ENCODE measurements at regions not wholly inside any gene's neighbourhood (a gene's known extent, or its start where the extent isn't known, plus 50 kb on each side); places are given as distances from the start of the nearest gene placed in this dataset.
"Not testable (repeated sequence)": the region's sequence is repeated elsewhere in the genome, so short reads cannot be mapped to it uniquely, and the experiment has no call there.

DNA sequence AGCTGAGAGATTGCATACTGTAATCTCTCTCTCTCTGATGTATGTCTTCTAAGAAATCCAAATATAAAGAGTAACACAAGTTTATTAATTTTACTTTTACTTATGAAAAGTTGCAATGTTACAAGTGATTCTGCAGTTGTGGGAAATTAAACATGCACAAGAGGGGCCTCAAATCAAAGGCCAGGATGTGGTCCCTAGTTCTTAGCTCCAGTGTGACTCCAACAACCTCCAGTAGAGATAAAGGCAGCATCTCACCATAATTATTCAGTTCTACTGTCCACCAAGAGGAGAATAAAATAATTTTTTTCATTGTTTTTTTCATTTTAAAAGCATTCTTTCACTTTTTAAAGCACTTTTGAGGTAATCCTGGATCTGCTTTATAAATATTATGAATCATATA lies 223.3 kb downstream of the RAP2B start:
- DNase-seq = no peak

DNA sequence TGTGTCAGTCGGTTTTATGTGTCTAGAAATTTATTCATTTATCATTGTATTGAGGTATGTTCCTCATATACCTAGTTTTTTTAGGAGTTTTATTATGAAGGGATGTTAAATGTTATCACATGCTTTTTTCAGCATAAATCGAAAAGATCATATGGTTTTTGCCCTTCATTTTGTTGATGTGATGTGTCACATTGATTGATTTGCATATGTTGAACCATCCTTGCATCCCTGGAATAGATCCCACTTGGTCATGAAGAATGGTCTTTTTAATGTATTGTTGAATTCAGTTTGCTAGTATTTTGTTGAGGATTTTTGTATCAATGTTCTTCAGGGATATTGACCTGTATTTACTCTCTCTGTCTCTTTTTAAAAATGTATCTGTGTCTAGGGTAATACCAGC lies 230.3 kb downstream of the RAP2B start:
- DNase-seq = no peak

DNA sequence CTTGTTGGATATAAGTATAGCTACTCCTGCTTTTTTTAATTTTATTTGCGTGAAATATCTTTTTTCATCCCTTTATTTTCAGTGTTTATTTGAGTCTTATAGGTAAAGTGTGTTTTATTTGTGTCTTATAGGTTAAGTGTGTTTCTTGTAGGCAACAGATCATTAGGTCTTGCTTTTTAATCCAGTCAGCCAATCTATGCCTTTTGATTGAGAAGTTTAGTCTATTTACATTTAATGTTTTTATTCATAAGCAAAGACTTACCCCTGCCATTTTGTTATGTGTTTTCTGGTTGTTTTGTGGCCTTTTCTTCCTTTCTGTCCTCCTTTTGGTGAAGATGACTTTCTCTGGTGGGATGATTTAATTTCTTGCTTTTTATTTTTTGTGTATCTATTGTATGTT lies 232.0 kb downstream of the RAP2B start:
- DNase-seq = no peak

DNA sequence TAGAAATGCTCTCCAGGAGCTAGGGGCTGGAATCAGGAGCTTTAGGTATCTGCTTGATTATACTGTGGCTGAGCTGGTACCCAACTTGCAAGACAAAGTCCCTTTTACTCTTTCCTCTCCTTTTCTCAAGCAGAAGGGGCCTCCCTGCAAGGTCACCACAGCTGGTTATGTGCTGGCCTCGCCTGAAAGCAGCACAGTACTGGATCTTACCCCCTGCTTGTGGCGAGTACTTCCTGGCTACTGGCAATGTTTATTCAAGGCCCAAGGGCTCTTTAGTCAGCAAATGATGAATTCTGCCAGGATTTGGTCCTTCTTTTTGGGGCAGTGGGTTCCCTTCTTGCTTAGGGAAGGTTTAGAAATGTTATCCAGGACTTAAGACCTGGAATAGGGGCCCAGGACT lies 234.6 kb downstream of the RAP2B start:
- DNase-seq = no peak

DNA sequence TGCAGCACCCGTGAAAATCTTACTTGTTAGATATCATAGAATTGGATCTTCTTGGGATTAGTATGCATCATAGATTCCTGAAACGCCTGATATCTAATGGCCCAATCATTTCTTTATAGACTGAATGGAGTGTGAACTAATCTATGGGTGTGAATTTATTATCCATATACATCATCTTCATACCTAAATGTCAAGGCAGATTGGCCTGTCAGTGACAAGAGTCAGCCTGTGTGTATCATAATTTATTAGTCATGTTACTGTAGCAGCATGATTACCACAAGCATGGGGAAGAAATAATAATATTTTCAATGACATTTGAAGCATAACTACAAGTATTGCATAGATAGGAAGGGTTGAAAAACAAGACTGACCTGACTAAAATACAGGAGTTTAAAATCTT lies 235.8 kb downstream of the RAP2B start:
- DNase-seq = no peak

DNA sequence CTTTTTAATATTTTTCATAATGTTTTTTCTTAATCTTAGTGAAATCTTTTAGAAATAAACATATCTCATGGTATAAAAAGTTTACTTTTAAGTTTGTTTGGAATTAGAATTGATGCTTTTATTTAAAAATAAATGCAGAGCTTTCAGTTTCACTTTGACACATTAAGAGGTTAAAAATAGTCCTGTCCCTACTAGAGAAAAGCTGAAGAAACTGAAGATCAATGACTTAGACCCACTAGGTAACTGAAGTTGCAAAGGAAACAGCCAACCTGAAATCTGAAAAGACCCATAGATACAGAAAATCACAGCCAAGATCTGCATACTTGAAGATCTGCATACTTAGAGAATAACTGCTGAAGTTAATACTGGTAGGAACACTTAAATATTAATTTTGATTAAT lies 237.6 kb downstream of the RAP2B start:
- no peak for DNase-seq

DNA sequence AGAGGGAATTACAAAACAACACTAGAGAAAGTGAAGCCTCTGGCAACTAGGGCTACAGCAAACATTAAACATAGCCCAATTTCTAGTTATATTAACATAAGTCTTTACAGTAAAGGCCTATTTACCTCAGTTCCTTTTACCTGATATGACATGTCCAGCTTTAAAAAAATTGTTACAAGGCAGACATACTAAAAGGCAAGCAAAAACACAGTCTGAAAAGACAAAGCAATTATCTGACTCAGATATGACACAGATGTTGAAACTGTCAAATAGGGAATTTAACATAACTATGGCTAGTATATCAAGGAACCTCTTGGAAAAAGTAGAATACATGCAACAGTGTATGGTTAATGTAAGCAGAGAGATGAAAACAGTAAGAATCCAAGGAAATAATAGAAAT lies 238.6 kb downstream of the RAP2B start:
- no peak for DNase-seq

DNA sequence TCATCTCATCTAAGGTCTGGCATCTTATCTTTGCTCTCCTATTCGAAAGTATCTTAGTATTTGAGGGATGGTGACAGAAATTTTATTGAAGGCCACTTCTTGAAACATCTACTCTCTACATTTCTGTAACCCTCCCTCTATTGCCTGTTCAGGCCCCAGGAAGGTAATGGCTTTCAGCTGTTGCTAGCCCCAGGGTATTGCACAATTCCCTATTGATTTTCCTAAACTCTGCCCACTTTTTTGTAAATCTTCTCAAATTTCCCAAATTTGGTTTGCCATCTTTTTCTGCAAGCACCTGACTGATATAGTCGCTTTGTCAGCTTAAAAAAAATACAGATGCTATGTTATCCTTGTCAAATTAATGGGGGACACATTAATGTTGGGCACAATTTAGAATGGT lies 242.1 kb downstream of the RAP2B start:
- no peak for DNase-seq

DNA sequence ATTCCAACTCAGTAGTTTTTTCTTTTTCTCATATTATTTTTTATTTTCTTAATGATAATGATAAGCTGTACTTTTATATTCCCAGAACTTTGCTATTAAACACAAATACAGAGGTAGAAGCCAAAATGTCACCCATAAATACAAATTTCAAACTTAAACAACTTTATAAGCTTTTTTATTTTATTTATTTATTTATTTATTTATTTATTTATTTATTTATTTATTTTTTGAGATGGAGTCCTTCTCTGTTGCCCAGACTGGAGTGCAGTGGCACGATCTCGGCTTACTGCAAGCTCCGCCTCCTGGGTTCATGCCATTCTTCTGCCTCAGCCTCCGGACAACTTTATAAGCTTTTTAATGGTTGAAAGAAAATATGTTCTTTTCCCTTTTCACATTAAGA lies 243.3 kb downstream of the RAP2B start:
- not testable (repeated sequence) for DNase-seq

DNA sequence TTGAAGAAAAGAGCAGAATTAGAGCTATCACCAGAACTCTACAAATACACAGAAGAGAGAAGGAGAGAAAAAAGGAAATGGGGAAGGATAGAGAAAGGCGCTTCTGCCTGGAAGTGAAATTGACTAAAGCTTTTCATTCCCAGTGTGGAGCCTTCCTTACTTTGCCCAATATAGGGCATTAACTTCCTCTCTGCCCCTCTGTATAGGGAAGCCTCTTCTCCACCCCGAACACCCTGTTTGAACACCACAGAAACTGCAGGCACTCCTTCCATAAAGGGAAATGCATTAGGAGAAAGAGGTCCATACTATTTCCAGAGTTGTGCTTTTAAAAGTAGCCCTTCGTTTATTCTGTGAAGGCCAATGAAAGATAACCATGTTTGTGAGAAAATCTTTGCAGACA lies 248.5 kb downstream of the RAP2B start:
- no peak for DNase-seq

DNA sequence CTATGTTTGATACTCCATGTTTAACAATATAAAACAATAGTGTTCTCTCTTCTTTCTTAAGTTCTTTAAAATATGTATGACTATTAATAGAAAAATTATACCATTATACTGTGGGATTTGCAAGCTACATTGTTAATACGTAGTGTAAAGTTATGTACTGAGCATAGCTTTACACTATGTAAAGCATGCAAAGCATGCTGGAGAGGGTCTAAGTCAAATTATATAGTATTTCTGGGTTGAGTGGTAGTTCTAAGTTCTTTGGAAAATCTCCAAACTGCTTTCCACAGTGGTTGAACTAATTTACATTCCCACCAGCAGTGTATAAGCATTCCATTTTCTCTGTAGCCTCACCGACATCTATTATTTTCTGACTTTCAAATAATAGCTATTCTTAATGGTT lies 253.0 kb downstream of the RAP2B start:
- DNase-seq = no peak

DNA sequence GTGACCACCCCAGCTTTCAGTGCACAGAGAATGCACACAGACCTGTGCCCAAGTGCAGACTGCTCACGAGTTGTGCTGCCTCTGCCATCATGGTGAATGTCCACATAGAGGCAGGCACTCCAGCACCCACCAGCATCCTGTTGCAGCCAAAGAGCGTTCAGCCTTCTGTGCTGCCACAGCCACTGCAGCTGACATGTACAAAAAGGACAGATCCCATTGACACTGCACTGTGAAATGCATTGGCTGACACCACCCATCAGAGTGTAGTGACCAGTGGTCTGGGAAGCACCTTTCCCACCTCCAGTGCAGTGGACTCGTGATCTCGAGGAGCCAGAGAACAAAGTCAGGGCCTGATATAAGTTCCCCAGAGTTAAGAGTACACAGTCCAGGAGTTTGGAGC lies 260.3 kb downstream of the RAP2B start:
- DNase-seq = no peak

DNA sequence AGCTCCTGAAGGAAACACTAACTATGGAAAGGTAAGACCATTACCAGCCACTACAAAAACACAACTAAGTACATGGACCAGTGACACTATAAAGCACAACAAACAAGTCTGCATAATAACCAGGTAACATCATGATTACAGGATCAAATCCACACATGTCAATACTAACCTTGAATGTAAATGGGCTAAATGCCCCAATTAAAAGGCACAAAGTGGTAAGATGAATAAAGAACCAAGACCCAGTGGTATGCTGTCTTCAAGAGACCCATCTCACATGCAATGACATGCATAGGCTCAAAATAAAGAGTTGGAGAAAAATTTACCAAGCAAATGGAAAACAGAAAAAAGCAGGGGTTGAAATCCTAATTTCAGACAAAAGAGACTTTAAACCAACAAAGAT lies 261.8 kb downstream of the RAP2B start:
- not testable (repeated sequence) for DNase-seq

DNA sequence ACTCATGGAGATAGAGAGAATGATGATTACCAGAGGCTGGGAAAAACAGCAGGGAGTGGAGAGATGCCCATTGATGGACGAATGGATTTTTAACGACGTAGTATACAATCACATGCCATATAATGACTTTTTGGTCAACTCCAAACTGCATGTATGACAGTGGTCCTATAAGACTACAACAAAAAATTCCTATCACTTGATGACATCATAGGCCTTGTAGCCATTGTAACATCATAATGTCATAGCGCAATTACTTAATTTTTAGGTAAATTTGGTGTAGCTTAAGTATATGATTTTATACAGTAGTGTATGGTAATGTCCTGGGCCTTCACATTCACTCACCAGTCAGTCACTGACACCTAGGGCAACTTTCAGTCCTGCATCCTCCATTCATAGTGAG lies 264.3 kb downstream of the RAP2B start:
- DNase-seq = no peak

DNA sequence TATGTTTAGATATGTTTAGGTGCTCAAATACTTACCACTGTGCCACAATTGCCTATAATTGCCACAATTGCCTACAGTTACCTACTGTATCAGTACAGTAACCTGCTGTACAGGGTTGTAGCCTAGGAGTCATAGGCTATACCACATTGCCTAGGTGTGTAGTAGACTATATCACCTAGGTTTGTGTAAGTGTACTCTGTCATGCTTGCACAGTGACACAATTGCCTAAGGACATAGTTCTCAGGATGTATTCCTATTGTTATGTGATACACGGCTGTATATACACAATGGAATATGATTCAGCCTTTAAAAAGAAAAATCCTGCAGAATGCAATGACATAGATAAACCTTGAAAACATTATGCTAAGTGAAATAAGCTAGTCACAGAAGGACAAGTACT lies 264.8 kb downstream of the RAP2B start:
- no peak for DNase-seq

DNA sequence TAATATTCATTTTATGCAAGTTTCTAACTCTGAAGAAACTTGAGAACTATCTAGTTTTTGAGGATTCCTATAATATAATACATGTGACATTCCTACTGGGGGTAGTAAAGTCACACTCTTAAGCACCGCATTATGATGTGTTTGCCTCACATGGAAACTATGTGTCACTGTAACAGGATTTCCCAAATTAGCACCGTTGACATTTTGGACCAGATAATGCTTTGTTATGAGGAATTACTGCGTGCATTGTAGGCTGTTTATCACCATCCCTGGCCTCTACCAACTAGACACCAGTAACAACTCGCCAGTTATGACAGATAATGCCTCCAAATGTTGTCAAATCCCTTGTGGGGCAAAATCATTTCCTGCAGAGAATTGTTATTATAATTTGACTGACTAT lies 267.8 kb downstream of the RAP2B start:
- DNase-seq = no peak

DNA sequence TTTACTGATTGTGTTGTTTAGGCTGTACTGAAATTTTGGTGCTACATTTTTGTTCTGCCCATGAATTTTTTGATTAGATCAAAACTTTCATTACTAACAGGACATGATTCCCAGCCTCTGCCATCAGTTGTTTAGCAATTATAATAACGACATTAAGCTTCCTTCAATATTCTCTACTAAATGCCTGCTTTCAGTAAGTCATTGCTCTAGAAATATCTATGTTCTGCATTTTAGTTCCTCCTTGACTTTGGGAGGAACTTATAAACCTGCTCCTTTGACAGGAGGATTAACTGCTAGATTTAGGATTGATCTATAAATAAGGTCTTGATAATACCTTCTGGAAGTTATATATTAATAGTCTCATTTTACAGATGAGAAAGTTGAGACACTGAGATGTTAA lies 269.1 kb downstream of the RAP2B start:
- no peak for DNase-seq

DNA sequence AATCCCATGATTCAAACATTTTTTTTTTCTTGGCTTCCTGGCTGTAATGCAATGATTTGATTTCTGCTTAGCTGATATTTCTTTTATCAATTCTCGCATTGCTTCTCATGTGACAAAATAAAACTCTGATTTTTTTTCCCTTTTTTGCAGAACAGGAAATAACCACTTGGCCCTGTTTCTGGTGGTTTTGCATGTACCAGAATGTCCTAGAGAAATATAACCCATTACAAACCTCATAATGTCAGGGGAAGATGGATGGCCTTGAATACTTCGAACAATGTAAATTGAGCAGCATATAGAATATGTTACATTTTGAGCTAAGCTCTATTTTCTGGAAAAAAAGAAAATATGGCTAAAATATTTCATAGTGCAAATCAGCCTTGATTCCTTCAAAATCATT lies 275.6 kb downstream of the RAP2B start:
- DNase-seq = no peak

DNA sequence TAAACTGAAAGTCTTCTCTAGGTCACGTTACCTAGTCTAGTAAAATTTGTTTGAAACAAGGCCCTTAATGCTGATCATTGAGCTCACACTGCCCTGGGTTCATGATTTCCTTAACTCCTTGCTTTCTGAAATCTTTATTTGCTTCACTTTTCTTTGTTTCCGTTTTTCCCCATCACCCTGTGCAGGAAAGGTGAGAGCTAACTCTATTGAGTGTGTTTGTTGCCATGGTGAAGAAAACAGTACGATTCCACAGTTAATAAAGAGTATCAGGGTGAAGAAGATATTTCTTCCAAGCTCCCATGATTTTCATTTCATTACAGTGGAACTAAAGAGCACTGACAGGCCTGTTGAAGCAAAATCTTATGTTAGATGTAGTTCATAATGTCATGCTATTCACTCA lies 276.2 kb downstream of the RAP2B start:
- DNase-seq = no peak

DNA sequence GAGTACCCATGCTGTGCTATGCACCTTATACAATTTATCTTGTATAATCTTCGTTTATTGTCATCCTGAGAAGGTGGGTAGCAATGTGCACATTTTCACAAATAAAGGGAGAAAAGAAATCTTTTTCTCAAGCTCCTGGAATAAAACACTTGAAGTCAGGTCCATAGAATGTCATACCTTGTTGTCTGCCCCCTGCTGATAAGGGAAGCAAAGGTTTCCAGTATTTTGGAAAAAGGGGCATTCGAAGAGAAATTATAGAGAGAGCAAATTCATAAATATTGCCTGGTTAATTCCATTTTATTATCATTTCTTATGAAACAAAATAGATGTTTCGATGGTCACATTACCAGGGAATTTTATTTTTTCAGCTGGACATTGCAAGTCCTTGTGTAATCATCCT lies 277.8 kb downstream of the RAP2B start:
- peak; percentile 5 for DNase-seq

DNA sequence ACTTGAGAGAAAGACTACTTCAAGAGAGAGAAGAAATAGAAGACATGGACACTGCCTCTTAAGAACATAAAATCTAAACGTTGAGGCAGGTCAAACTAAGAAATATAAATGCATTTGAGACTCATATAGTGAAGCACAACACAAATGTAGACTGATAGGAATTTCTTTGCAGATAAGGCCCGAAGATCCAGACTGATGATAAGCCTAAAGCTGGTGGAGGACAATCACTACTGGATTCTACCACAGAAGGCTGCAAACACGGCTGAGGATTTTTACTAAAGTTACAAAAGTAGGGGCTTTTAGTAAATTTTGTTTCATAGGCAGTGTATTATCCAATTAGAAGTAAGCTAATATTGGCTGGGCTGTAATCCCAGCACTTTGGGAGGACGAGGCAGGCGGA lies 278.3 kb downstream of the RAP2B start:
- no peak for DNase-seq

DNA sequence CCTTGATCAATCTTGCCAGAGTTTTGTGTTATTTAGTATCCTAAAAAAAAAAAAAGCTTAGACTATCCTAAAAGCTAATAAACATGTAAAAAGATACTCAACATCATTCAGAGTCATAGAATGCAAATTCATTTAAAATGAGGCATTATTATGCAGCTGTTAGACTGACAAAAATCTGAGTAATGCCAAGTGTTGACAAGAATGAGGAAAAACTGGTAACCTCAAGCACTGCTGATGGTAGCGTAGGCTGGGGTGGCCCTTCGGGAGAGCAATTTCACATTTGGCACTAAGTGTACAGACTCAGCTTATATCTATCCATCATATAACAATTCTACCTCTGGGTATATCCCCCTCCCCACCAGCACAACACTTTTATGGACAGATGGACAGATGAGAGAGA lies 280.4 kb downstream of the RAP2B start:
- no peak for DNase-seq

DNA sequence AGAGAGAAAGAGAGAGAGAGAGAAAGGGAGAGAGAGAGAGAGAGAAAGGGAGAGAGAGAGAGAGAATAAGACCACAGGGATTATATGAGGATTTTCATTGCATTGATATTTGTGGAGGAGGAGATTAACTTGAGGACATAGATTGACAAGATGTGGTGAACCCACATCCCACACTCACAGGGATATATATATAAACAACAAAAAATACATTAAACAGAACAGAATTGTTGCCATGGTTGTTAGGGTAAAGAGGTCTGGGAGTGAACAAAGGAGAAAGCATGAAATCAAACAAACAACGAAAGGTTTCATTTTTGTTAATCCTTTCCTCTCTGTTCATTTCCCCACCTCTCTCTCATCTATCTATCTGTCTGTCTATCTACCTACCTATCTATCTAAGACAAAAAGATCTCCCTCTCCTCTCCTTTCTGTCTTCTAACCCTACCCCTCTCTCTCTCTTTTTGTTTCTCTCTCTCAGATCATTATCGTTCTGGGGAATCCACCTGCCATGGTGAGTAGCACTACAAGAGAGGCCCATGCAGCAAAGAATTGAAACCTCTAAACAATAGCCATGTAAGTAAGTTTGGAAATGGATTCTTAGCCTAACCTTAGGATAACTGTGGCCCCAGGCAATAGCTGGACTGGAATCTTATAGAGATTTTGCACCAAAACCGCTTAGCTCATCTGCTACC lies 280.9 kb downstream of the RAP2B start:
- DNase-seq = no peak

DNA sequence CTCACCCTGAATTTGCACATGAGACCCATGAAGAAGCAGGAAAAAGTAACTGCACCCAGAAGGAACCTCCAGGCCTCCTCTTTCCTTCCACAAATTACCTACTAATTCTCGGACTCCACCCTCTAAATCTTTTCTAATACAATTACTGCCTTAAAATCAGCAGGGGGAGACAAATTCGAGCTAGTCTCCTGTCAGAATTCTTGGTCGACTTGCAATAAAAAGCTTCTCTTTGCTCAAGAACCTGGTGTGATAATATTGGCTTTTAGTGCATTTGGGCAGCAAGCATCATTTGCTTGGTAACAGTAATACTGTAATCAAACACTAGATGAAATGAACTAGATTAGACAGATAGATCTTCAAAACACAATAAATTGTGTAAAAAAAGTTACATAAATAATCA lies 281.9 kb downstream of the RAP2B start:
- peak; percentile 38 for DNase-seq

DNA sequence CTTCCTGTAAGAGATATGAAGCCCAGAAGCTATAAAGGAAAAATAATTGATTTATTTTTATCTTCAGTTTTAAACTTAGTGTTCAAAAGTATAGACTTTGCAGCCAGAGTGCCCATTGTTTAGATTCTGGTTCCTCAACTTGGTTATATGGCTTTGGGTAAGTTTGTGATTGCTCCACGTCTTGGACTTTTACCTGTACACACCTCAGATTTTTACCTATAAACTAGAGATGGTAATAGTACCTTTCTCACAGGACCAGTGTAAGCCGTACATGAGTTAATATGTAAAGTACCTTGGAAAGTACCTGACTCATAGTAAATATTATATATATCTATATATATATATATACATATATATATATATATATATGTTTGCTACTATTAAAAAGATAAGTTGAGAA lies 283.8 kb downstream of the RAP2B start:
- no peak for DNase-seq
